ENCODE measurements at regions not wholly inside any gene's neighbourhood (a gene's known extent, or its start where the extent isn't known, plus 50 kb on each side); places are given as distances from the start of the nearest gene placed in this dataset.

DNA sequence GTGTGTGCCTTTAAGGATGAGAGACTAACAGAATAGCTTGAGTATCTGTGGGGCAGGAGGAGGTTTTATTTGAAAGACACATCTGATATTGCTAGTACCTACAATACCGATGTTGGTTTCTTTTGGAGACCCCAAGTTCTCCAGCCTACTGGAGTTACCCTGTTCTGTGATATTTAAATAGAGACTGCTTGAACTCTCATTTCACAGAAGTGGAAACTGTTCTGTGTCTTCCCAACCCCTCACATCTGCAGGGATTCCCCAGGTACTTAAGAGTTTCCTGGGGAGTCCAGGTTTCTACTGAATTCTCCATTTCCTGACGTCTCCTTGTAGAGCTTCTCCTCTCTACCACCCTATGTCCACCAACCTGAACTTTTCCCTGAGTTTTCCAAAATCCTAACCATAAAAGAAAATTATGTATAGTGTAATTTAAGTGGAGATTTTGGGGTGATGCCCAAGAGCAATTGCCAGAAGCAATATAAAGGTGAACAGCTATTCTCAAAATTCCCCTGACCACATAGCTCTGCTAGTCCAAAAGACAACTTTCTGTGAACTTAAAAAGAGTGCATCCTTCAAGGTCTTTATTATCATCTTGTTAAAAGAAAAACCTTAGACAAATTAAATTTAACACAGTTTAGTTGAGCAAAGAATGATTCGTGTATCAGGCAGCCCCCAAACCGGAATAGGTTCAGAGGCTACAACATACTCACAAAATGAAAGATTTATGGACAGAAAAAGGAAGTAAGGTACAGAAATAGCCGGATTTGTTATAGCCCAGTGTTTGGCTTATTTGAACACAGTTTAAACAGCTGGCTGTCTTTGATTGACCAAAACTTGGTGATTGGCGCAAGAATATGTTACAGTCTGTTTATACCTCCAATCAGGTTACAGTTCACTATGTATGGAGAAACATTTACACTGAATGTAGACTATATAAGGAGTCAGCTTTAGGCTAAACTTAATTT lies 373.4 kb downstream of the NUAK1 start:
- intact Hi-C loops (cut with DNase I): no loop called here
- DNase-seq (no peak), ATAC-seq (no peak)
- Histone ChIP-seq H3K4me3 (no peak overlapping the region), H3K27me3 (no peaks in the 10 kb centered on the region), H3K9me3 (no peaks in the 10 kb centered on the region), H3K36me3 (no peaks in the 10 kb centered on the region), H3K27ac (no peak overlapping the region), H3K4me1 (no peaks in the 10 kb centered on the region)
- TF ChIP-seq, protein P1, sequence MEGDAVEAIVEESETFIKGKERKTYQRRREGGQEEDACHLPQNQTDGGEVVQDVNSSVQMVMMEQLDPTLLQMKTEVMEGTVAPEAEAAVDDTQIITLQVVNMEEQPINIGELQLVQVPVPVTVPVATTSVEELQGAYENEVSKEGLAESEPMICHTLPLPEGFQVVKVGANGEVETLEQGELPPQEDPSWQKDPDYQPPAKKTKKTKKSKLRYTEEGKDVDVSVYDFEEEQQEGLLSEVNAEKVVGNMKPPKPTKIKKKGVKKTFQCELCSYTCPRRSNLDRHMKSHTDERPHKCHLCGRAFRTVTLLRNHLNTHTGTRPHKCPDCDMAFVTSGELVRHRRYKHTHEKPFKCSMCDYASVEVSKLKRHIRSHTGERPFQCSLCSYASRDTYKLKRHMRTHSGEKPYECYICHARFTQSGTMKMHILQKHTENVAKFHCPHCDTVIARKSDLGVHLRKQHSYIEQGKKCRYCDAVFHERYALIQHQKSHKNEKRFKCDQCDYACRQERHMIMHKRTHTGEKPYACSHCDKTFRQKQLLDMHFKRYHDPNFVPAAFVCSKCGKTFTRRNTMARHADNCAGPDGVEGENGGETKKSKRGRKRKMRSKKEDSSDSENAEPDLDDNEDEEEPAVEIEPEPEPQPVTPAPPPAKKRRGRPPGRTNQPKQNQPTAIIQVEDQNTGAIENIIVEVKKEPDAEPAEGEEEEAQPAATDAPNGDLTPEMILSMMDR (IDR thresholded peaks at IDR 0.05): no peak

DNA sequence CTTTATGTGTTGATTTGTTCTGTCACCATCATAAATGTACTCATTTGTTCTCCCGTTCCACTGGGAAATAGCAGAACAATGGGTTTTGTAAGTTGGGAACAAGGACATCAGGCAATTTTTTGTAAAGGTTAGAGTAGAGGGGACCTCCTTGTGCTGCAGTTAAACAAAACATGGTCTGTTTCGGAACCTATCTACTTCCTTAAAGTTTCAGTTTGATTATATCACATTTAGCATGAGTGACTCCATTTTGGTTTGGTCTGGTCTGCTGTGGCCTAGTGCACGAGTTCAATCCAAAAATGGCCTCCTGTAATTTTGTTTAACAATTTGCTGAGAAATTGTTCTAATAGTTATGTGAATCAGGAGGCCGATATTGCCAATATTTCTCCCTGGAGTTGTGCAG lies 372.7 kb downstream of the NUAK1 start:
- intact Hi-C loops (cut with DNase I): no loop called here

DNA sequence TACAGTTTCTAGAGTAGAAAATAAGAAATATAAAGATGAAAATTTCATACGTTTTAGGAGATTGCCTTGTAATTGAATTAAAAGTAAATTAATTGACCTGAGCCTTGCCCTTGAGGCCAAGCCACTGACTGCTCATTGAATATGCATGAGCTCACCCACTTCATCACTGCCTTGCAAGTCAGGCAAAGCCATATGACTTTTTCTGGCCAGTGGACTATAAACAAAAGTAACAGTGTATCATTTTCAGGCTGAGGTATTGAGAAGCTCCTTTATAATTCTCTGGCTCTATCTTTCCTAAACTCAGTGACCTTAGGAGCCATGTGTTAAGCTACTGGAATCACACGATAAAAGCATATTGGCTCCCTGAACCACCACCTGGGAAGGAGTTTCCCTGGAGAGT lies 369.3 kb downstream of the NUAK1 start:
- H3K4me1 ChIP-seq: peaks cover 8% of the 10 kb centered on the region
- ATAC-seq (no peak), DNase-seq (no peak)
- H3K9me3 ChIP-seq: no peaks in the 10 kb centered on the region
- no peaks in the 10 kb centered on the region for H3K27me3 ChIP-seq
- intact Hi-C loops (cut with DNase I): no loop called here
- H3K4me3 ChIP-seq: no peak overlapping the region
- no peak overlapping the region for H3K27ac ChIP-seq
- H3K36me3 ChIP-seq: no peaks in the 10 kb centered on the region
- TF ChIP-seq, protein P1 (IDR thresholded peaks at IDR 0.05): no peak

More for the DNA sequence above, 372.7 kb downstream of the NUAK1 start:
- Histone ChIP-seq H3K4me3 (no peak overlapping the region), H3K27me3 (no peaks in the 10 kb centered on the region), H3K27ac (no peak overlapping the region), H3K36me3 (no peaks in the 10 kb centered on the region), H3K4me1 (no peaks in the 10 kb centered on the region), H3K9me3 (no peaks in the 10 kb centered on the region)
- TF ChIP-seq, protein P1 (IDR thresholded peaks at IDR 0.05): no peak
- DNase-seq (no peak), ATAC-seq (no peak)

DNA sequence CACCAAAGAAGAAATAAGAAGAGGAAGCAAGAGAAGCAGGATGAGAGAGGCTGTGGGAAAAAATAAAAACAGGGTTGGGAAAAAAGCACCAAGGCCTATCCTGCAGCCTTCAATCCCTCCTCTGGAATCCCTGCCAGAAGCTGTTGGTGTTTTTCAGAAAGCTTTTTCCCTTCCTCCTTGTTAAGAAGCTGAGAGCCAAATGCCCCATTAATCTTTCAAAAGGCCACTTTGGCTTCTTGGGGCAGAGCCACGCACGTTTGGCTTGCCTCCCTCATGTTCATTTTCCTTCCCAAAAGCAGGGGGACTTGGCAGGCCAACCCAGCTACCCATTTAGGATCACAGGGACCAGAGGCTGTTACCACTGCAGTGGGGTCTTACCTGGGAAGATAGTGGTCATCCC lies 365.3 kb downstream of the NUAK1 start:
- ATAC-seq (no peak), DNase-seq (no peak)
- H3K4me1 ChIP-seq: peaks cover 8% of the 10 kb centered on the region
- no peak overlapping the region for H3K4me3 ChIP-seq
- intact Hi-C loops (cut with DNase I): no loop called here
- no peaks in the 10 kb centered on the region for H3K36me3 ChIP-seq
- no peaks in the 10 kb centered on the region for H3K9me3 ChIP-seq
- TF ChIP-seq, protein P1 (IDR thresholded peaks at IDR 0.05): no peak
- H3K27ac ChIP-seq: no peak overlapping the region
- H3K27me3 ChIP-seq: no peaks in the 10 kb centered on the region

DNA sequence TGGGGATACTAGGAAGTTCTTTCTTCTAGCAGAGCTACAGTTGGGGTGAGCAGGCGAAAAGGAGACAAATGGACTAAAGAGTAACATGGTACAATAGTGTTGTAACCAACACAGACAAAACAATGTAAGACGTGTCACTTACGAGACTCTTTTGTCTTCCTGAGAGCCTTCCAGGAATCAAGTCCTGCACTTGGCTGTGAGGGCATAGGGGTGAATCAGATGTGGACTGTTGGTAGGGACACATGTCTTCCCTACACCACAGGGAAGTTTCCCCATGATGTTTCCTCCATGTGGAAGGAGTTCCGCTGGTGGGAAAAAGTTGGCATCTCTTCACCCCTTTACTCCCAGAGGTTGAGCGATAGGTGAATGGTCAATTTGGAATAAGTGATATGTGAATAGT lies 364.7 kb downstream of the NUAK1 start:
- no peaks in the 10 kb centered on the region for H3K36me3 ChIP-seq

More for the DNA sequence above, 364.7 kb downstream of the NUAK1 start:
- ATAC-seq: no peak
- Histone ChIP-seq H3K9me3 (no peaks in the 10 kb centered on the region), H3K27ac (no peak overlapping the region), H3K4me3 (no peak overlapping the region), H3K4me1 (peaks cover 8% of the 10 kb centered on the region), H3K27me3 (no peaks in the 10 kb centered on the region)
- TF ChIP-seq, protein P1 (IDR thresholded peaks at IDR 0.05): no peak
- no peak for DNase-seq
- intact Hi-C loops (cut with DNase I): no loop called here
